ENCODE measurements at regions not wholly inside any gene's neighbourhood (a gene's known extent, or its start where the extent isn't known, plus 50 kb on each side); places are given as distances from the start of the nearest gene placed in this dataset.

DNA sequence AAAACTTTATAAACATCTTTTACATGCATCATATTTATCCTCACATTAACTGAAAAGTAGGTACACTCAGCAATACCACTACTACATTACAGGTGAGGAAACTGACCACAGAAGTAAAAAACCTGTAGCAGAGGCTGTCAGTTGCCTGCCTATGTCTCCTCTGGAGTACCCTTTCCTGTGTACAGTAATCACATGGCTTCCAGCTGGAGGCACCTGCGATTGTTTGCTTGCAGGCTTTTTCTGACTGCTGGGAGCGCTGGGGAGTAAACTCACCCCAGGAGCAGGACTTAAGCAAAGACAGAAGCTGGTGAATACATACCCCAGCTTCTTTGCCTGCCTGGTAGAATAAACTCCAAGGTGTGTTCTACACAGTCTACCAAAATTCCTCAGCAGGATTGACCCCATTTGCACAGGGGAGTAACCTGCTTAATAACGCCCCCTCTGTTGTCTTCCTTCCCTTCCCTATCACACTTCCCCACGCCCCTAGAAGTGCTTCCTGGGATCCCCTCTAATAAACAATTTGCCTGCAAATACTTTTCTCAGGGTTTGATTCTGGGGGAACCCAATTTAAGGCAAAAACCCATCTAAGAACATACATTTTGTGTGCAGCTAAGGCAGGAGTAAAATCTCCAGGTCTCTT, 138.9 kb downstream of the PTH2R start:
- no peak for TF ChIP-seq CTCF (IDR thresholded peaks at IDR 0.05; ENCODE audit: insufficient read depth, low read length)
- DNase-seq (ENCODE audit: low read depth) = no peak
- no peak overlapping the region for H3K4me3 ChIP-seq (ENCODE audit: low read depth, low read length)

DNA sequence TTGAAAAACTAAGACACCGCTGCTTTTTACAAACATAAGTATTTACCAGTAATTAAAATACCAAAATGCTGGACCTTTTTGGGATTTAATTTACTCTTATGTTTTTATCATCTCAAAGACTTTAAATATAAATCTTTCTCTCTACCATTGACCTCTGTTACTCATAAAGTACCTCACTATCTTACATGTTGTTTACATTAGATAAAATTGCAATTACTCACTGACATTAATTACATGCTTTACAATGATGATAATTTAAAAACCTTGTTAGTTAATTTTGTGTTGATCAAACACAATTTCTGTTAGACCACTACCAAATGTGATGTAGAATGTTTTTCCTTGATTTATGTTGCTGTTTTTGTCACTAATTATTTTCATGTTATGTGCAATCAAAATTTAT, 139.5 kb downstream of the PTH2R start:
- no peak overlapping the region for H3K4me3 ChIP-seq (ENCODE audit: low read depth, low read length)
- TF ChIP-seq CTCF (IDR thresholded peaks at IDR 0.05; ENCODE audit: insufficient read depth, low read length) = no peak
- no peak for DNase-seq (ENCODE audit: low read depth)

GRCh38 chr2:208546860-208547650, 140.5 kb downstream of the PTH2R start:
- H3K4me3 ChIP-seq (ENCODE audit: low read depth, low read length) = no peak overlapping the region
- DNase-seq (ENCODE audit: low read depth) = no peak
- no peak for TF ChIP-seq CTCF (IDR thresholded peaks at IDR 0.05; ENCODE audit: insufficient read depth, low read length)

DNA sequence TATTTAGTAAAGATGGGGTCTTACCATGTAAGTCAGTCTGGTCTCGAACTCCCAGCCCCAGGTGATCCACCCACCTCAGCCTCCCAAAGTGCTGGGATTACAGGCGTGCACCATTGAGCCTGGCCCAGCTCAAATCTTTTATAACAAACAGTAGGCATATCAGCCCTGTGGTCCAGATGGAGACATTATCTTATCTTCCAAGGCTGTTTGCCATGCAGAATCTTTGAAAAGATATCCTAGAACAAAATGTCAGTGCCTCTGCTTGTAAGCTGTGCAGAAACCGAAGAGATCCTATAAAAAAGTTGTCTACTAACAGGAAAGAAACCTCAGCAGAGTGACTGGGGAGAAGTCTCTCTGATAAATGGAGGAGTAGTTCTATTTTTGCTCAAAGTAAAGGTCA, 142.1 kb downstream of the PTH2R start:
- no peak overlapping the region for H3K4me3 ChIP-seq (ENCODE audit: low read depth, low read length)
- DNase-seq (ENCODE audit: low read depth) = no peak
- TF ChIP-seq CTCF (IDR thresholded peaks at IDR 0.05; ENCODE audit: insufficient read depth, low read length) = no peak

- TF ChIP-seq CTCF (IDR thresholded peaks at IDR 0.05; ENCODE audit: insufficient read depth, low read length) = no peak
Measured at GRCh38 chr2:208549546-208550158, 143.1 kb downstream of the PTH2R start.

GRCh38 chr2:208552943-208553342, 146.4 kb downstream of the PTH2R start:
- no peak for DNase-seq (ENCODE audit: low read depth)
- no peak overlapping the region for H3K4me3 ChIP-seq (ENCODE audit: low read depth, low read length)
- TF ChIP-seq CTCF (IDR thresholded peaks at IDR 0.05; ENCODE audit: insufficient read depth, low read length) = no peak

More at GRCh38 chr2:208549546-208550158, 143.1 kb downstream of the PTH2R start:
- no peak for DNase-seq (ENCODE audit: low read depth)
- no peak overlapping the region for H3K4me3 ChIP-seq (ENCODE audit: low read depth, low read length)

All from fibroblast of the aortic adventitia (primary cell).